ENCODE measurements at regions not wholly inside any gene's neighbourhood (a gene's known extent, or its start where the extent isn't known, plus 50 kb on each side); places are given as distances from the start of the nearest gene placed in this dataset.
A peak's percentile ranks its signal among the peaks of the same experiment; 100 is the strongest.

DNA sequence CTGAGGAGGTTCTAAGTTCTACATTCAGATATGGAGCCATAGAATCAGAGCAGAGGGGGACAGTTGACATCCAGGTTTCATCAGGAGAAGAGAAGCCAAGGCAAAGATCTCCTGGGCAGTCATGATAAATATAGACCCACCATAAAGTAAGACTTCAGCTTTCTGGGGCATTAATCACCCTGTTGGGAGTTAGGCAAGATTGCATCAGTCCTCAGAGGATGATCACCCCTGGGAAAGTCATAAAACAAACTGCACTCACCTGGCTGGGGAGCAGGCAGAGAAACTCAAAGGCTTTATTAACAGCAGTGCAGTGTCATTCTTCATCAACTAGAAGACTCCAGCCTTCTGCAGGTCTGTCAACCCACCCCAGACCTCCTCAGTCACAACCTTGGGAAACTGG, 301.3 kb upstream of the JARID2 start:
- no peaks in the 10 kb centered on the region for H3K9me2 ChIP-seq (replicated peaks; ENCODE audit: insufficient read depth)
- H3K27ac ChIP-seq: peak overlapping the region; percentile 46
- no peak overlapping the region for H3K4me2 ChIP-seq
- DNase-seq (ENCODE audit: low spot score): peak; percentile 26
- H3K79me2 ChIP-seq: no peaks in the 10 kb centered on the region
- H2AFZ ChIP-seq: no peak overlapping the region
- H3K9me3 ChIP-seq (ENCODE audit: low read depth): no peaks in the 10 kb centered on the region
- no peaks in the 10 kb centered on the region for H3K36me3 ChIP-seq (replicated peaks; ENCODE audit: insufficient read depth, low read depth)
- no peaks in the 10 kb centered on the region for H4K20me1 ChIP-seq (ENCODE audit: insufficient read depth, poor library complexity, severe bottlenecking)
- no peaks in the 10 kb centered on the region for H3K27me3 ChIP-seq
- TF ChIP-seq, protein P1, sequence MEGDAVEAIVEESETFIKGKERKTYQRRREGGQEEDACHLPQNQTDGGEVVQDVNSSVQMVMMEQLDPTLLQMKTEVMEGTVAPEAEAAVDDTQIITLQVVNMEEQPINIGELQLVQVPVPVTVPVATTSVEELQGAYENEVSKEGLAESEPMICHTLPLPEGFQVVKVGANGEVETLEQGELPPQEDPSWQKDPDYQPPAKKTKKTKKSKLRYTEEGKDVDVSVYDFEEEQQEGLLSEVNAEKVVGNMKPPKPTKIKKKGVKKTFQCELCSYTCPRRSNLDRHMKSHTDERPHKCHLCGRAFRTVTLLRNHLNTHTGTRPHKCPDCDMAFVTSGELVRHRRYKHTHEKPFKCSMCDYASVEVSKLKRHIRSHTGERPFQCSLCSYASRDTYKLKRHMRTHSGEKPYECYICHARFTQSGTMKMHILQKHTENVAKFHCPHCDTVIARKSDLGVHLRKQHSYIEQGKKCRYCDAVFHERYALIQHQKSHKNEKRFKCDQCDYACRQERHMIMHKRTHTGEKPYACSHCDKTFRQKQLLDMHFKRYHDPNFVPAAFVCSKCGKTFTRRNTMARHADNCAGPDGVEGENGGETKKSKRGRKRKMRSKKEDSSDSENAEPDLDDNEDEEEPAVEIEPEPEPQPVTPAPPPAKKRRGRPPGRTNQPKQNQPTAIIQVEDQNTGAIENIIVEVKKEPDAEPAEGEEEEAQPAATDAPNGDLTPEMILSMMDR (IDR thresholded peaks at IDR 0.05; ENCODE audit: poor library complexity): no peak
- TF ChIP-seq EZH2 (IDR thresholded peaks at IDR 0.05; ENCODE audit: borderline replicate concordance): no peak
- no peaks in the 10 kb centered on the region for H3K4me1 ChIP-seq (ENCODE audit: insufficient read depth)
- no peak overlapping the region for H3K4me3 ChIP-seq

DNA sequence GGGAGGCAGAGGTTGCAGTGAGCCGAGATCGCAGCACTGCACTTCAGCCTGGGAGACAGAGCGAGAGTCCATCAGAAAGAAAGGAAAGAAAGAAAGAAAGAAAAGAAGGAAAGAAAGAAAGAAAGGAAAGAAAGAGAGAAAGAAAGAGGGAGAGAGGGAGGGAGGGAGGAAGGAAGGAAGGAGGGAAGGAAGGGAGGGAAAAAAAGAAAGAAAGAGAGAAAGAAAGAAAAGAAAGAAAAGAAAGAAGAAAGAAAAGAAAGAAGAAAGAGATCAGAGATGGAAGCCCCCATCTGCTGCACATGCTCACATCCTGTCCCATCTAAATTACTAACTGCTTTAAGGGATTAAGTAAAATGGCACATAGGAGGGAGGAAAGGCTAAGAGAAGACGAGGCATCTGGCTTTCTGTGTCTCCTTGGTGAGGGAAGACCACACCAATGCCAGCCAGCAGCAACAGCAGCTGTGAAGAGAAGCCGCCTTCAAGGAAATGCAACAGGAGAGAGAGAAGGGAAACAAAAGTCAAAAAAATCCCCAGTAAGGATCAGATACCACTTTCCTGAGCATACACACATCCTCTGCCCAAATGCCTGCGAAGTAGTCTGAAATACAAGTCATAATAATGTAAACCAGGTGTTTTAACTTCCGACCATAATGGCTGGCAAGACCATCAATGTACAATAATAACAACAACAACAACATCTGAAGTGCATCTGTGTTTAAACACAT, 300.2 kb upstream of the JARID2 start:
- Histone ChIP-seq H4K20me1 (ENCODE audit: insufficient read depth, poor library complexity, severe bottlenecking) (no peaks in the 10 kb centered on the region), H3K9me2 (replicated peaks; ENCODE audit: insufficient read depth) (no peaks in the 10 kb centered on the region), H3K27me3 (no peaks in the 10 kb centered on the region), H3K36me3 (replicated peaks; ENCODE audit: insufficient read depth, low read depth) (no peaks in the 10 kb centered on the region), H3K9me3 (ENCODE audit: low read depth) (no peaks in the 10 kb centered on the region), H2AFZ (no peak overlapping the region), H3K4me3 (no peak overlapping the region), H3K27ac (no peak overlapping the region), H3K4me1 (ENCODE audit: insufficient read depth) (no peaks in the 10 kb centered on the region), H3K4me2 (no peak overlapping the region), H3K79me2 (no peaks in the 10 kb centered on the region)
- 73% methylated on average over 7 of the region's 7 CpGs for WGBS (ENCODE audit: low lambda C conversion rate, missing lambda C conversion rate)
- DNase-seq (ENCODE audit: low spot score): no peak
- TF ChIP-seq EZH2 (IDR thresholded peaks at IDR 0.05; ENCODE audit: borderline replicate concordance) (no peak), EZH2phosphoT487 (IDR thresholded peaks at IDR 0.05; ENCODE audit: low read depth, severe bottlenecking, unreplicated experiment) (no peak)
- TF ChIP-seq, protein P1 (IDR thresholded peaks at IDR 0.05; ENCODE audit: poor library complexity): no peak

DNA sequence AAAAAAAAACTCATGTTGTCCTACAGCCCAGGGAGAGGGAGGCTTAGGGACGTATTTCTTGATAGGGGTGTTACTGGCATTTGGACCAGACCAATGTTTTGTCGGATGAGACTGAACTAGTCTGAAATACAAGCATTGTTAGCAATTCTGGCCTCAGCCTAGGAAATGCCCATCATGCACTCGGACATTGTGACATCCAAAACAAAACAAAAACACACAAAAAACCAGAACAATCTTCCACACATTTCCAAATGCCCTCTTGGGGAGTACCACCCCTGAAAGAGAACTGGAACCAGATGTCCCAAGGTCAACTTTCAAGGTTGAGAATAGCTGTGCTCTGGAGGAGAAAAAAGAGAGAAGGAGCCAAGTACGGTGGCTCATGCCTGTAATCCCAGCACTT, 299.1 kb upstream of the JARID2 start:
- Histone ChIP-seq H3K79me2 (no peaks in the 10 kb centered on the region), H3K27me3 (no peaks in the 10 kb centered on the region), H2AFZ (no peak overlapping the region), H4K20me1 (ENCODE audit: insufficient read depth, poor library complexity, severe bottlenecking) (no peaks in the 10 kb centered on the region), H3K36me3 (replicated peaks; ENCODE audit: insufficient read depth, low read depth) (no peaks in the 10 kb centered on the region), H3K4me1 (ENCODE audit: insufficient read depth) (no peaks in the 10 kb centered on the region), H3K9me2 (replicated peaks; ENCODE audit: insufficient read depth) (no peaks in the 10 kb centered on the region), H3K9me3 (ENCODE audit: low read depth) (no peaks in the 10 kb centered on the region), H3K4me3 (no peak overlapping the region), H3K4me2 (no peak overlapping the region), H3K27ac (no peak overlapping the region)
- WGBS (ENCODE audit: low lambda C conversion rate, missing lambda C conversion rate): 92% methylated on average over 4 of the region's 4 CpGs
- no peak for DNase-seq (ENCODE audit: low spot score)
- TF ChIP-seq EZH2phosphoT487 (IDR thresholded peaks at IDR 0.05; ENCODE audit: low read depth, severe bottlenecking, unreplicated experiment) (no peak), EZH2 (IDR thresholded peaks at IDR 0.05; ENCODE audit: borderline replicate concordance) (no peak)
- TF ChIP-seq, protein P1 (IDR thresholded peaks at IDR 0.05; ENCODE audit: poor library complexity): no peak
